WTC11 (cell line): ENCODE measurements at regions not wholly inside any gene's neighbourhood (a gene's known extent, or its start where the extent isn't known, plus 50 kb on each side); places are given as distances from the start of the nearest gene placed in this dataset.

Experiments used
- ATAC-seq: fragments of 200-7000 bp; cut with Tn5 transposase; 2 replicates; pipeline ENCODE4 v1.10.0; 2021; ENCODE audit warnings: mild to moderate bottlenecking, moderate library complexity
- CTCF ChIA-PET: fragments of 300-600 bp; sonication (Branson Sonifier 250); formaldehyde crosslinking; loops from one replicate; lab custom pipeline; 2021; ENCODE audit warnings: antibody characterized with exemption; lab: Charles Lee
- POLR2A ChIA-PET: fragments of 350-600 bp; sonication (Branson Sonifier 250); formaldehyde crosslinking; loops from one replicate; lab custom pipeline; 2021; ENCODE audit warnings: antibody characterized with exemption; lab: Charles Lee
- DNase-seq: peaks from one replicate; pipeline ENCODE4 v3.0.0; 2021; ENCODE audit warnings: low spot score
- H3K27ac Mint-ChIP-seq: 2 replicates; pipeline ENCODE4 v1.8.0; 2021; ENCODE audit warnings: mixed read lengths
- H3K27me3 Mint-ChIP-seq: 2 replicates; pipeline ENCODE4 v1.8.0; 2021; ENCODE audit warnings: low read depth, mild to moderate bottlenecking, moderate library complexity, mixed read lengths
- H3K36me3 Mint-ChIP-seq: 2 replicates; pipeline ENCODE4 v1.8.0; 2021; ENCODE audit warnings: mixed read lengths
- H3K4me1 Mint-ChIP-seq: 2 replicates; pipeline ENCODE4 v1.8.0; 2022; ENCODE audit warnings: mixed read lengths
- H3K4me3 Mint-ChIP-seq: 2 replicates; pipeline ENCODE4 v1.8.0; 2021; ENCODE audit warnings: mild to moderate bottlenecking, moderate library complexity, mixed read lengths
- H3K9me3 Mint-ChIP-seq: 2 replicates; pipeline ENCODE4 v1.8.0; 2021; ENCODE audit warnings: mixed read lengths
- ELF4 ChIP-seq: sonication (generic); formaldehyde crosslinking; IDR thresholded peaks from 2 replicates; pipeline ENCODE4 v1.8.1; 2022; ENCODE audit warnings: low read depth, mild to moderate bottlenecking, moderate library complexity, missing genetic modification reagents
- HMGA2 ChIP-seq: fragments of 250-450 bp; sonication (Bioruptor Pico); IDR thresholded peaks from 2 replicates; pipeline ENCODE4 v1.4.0; 2021; ENCODE audit warnings: mild to moderate bottlenecking, moderate library complexity
- IRF2 ChIP-seq: sonication (generic); formaldehyde crosslinking; IDR thresholded peaks from 2 replicates; pipeline ENCODE4 v1.8.0; 2022; ENCODE audit warnings: low read depth, missing genetic modification reagents, borderline replicate concordance
- NR2C2 ChIP-seq: sonication (generic); formaldehyde crosslinking; IDR thresholded peaks from 2 replicates; pipeline ENCODE4 v1.8.0; 2022; ENCODE audit warnings: mild to moderate bottlenecking, missing genetic modification reagents
- TEAD4 ChIP-seq: sonication (generic); formaldehyde crosslinking; IDR thresholded peaks from 2 replicates; pipeline ENCODE4 v1.8.0; 2022; ENCODE audit warnings: mild to moderate bottlenecking, missing genetic modification reagents
- ZNF263 ChIP-seq: sonication (generic); formaldehyde crosslinking; IDR thresholded peaks from 2 replicates; pipeline ENCODE4 v1.8.1; 2022; ENCODE audit warnings: low read depth, mild to moderate bottlenecking, moderate library complexity, missing genetic modification reagents
- ZNF317 ChIP-seq: sonication (generic); formaldehyde crosslinking; IDR thresholded peaks from 2 replicates; pipeline ENCODE4 v1.8.1; 2023; ENCODE audit warnings: low read depth, mild to moderate bottlenecking, moderate library complexity, missing genetic modification reagents, borderline replicate concordance
- TF ChIP-seq, protein P1 (sequence below): sonication (generic); formaldehyde crosslinking; IDR thresholded peaks from 2 replicates; pipeline ENCODE4 v1.8.1; 2023; ENCODE audit warnings: mild to moderate bottlenecking, missing genetic modification reagents, moderate library complexity
- TF ChIP-seq, protein P2 (sequence below): sonication (generic); formaldehyde crosslinking; IDR thresholded peaks from 2 replicates; pipeline ENCODE4 v1.8.1; 2022; ENCODE audit warnings: low read depth, mild to moderate bottlenecking, moderate library complexity, missing genetic modification reagents, borderline replicate concordance
- TF ChIP-seq, protein P3 (sequence below): sonication (generic); formaldehyde crosslinking; IDR thresholded peaks from 2 replicates; pipeline ENCODE4 v1.8.0; 2022; ENCODE audit warnings: mild to moderate bottlenecking, missing genetic modification reagents
- TF ChIP-seq, protein P4 (sequence below): sonication (generic); formaldehyde crosslinking; IDR thresholded peaks from 2 replicates; pipeline ENCODE4 v1.8.0; 2023; ENCODE audit warnings: mild to moderate bottlenecking, missing genetic modification reagents
- TF ChIP-seq, protein P5 (sequence below): fragments of 200-600 bp; IDR thresholded peaks from 2 replicates; pipeline ENCODE4 v1.8.0; 2022; ENCODE audit warnings: antibody characterized with exemption

DNA sequence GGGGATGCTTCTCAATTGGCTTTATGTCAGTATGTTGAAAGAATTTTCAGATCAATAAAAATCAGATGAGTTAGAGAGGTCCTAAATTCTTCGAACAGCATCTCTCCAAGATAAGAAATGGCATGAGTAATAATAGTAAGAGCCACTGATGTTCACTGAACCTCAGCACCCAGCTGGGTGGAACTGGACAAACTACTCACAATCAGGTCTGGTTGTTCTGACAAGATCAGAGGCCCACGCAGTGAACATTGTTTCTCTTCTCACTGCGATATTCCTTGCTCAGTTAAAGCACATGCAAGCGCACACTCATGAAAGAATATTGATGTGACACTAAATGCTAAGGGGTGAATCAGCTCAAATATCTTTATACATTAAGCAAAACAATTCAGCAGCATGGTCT lies 351.0 kb upstream of the AMELY start:
- ChIA-PET CTCF (no interaction called here), POLR2A (no interaction called here)
- ATAC-seq (no peak), DNase-seq (no peak)
- TF ChIP-seq IRF2 (CRISPR knock-in tag) = no peak
- TF ChIP-seq, protein P1, sequence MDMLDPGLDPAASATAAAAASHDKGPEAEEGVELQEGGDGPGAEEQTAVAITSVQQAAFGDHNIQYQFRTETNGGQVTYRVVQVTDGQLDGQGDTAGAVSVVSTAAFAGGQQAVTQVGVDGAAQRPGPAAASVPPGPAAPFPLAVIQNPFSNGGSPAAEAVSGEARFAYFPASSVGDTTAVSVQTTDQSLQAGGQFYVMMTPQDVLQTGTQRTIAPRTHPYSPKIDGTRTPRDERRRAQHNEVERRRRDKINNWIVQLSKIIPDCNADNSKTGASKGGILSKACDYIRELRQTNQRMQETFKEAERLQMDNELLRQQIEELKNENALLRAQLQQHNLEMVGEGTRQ (CRISPR knock-in tag) = no peak
- H3K36me3 Mint-ChIP-seq = no peaks in the 10 kb centered on the region
- no peaks in the 10 kb centered on the region for H3K9me3 Mint-ChIP-seq
- H3K27ac Mint-ChIP-seq = no peak overlapping the region
- no peaks in the 10 kb centered on the region for H3K4me1 Mint-ChIP-seq
- H3K4me3 Mint-ChIP-seq = no peak overlapping the region
- H3K27me3 Mint-ChIP-seq = no peaks in the 10 kb centered on the region

DNA sequence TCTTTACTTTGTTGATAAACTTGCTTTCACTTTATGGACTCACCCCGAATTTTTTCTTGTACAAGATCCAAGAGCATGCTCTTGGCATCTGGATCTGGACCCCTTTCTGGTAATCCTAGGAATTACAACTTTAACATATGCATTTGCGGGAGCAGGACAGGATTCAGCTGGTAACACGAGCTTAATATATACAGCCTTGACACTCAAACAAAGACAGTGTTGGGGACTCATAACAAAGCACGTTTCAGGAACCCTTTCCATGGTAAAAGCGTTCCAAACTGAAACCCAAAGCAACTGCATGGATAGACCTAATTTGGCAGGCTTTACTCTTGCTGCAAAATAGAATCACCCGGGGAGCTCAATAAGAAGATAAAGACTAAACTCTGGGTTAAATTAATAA lies 349.7 kb upstream of the AMELY start:
- no peaks in the 10 kb centered on the region for H3K9me3 Mint-ChIP-seq
- no peak overlapping the region for H3K27ac Mint-ChIP-seq
- H3K36me3 Mint-ChIP-seq = no peaks in the 10 kb centered on the region
- ATAC-seq = no peak
- no peak overlapping the region for H3K4me3 Mint-ChIP-seq
- CTCF ChIA-PET = no interaction called here
- TF ChIP-seq HMGA2 (CRISPR knock-in tag) (no peak), ZNF317 (CRISPR knock-in tag) (no peak), TEAD4 (CRISPR knock-in tag) (no peak), ELF4 (no peak)
- TF ChIP-seq, protein P2, sequence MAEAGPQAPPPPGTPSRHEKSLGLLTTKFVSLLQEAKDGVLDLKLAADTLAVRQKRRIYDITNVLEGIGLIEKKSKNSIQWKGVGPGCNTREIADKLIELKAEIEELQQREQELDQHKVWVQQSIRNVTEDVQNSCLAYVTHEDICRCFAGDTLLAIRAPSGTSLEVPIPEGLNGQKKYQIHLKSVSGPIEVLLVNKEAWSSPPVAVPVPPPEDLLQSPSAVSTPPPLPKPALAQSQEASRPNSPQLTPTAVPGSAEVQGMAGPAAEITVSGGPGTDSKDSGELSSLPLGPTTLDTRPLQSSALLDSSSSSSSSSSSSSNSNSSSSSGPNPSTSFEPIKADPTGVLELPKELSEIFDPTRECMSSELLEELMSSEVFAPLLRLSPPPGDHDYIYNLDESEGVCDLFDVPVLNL (CRISPR knock-in tag) = no peak
- TF ChIP-seq, all 79 proteins: peak for 0
- no peaks in the 10 kb centered on the region for H3K4me1 Mint-ChIP-seq
- POLR2A ChIA-PET = no interaction called here
- no peak for DNase-seq
- H3K27me3 Mint-ChIP-seq = no peaks in the 10 kb centered on the region

DNA sequence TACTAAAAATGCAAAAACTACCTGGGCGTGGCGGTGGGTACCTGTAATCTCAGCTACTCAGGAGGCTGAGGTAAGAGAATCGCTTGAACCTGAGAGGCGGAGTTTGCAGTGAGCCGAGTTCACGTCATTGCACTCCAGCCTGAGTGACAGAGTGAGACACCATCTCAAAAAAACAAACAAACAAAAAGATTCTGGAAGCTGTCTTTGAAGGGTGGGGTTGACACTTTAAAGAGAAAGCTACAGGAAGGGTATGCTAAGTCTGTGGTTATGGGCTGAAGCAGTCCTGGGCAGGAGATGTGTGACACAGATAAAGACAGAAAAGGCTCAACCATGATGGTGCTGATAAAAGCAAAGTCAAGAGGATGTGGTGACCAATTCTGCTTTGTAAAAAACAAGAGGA lies 328.5 kb upstream of the AMELY start:
- no peaks in the 10 kb centered on the region for H3K4me1 Mint-ChIP-seq
- TF ChIP-seq, protein P3, sequence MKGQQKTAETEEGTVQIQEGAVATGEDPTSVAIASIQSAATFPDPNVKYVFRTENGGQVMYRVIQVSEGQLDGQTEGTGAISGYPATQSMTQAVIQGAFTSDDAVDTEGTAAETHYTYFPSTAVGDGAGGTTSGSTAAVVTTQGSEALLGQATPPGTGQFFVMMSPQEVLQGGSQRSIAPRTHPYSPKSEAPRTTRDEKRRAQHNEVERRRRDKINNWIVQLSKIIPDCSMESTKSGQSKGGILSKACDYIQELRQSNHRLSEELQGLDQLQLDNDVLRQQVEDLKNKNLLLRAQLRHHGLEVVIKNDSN (CRISPR knock-in tag) = no peak
- TF ChIP-seq, protein P4, sequence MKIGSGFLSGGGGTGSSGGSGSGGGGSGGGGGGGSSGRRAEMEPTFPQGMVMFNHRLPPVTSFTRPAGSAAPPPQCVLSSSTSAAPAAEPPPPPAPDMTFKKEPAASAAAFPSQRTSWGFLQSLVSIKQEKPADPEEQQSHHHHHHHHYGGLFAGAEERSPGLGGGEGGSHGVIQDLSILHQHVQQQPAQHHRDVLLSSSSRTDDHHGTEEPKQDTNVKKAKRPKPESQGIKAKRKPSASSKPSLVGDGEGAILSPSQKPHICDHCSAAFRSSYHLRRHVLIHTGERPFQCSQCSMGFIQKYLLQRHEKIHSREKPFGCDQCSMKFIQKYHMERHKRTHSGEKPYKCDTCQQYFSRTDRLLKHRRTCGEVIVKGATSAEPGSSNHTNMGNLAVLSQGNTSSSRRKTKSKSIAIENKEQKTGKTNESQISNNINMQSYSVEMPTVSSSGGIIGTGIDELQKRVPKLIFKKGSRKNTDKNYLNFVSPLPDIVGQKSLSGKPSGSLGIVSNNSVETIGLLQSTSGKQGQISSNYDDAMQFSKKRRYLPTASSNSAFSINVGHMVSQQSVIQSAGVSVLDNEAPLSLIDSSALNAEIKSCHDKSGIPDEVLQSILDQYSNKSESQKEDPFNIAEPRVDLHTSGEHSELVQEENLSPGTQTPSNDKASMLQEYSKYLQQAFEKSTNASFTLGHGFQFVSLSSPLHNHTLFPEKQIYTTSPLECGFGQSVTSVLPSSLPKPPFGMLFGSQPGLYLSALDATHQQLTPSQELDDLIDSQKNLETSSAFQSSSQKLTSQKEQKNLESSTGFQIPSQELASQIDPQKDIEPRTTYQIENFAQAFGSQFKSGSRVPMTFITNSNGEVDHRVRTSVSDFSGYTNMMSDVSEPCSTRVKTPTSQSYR = no peak
- ATAC-seq (no peak), DNase-seq (no peak)
- CTCF ChIA-PET = no interaction called here
- POLR2A ChIA-PET = no interaction called here
- no peak overlapping the region for H3K27ac Mint-ChIP-seq
- H3K36me3 Mint-ChIP-seq = no peaks in the 10 kb centered on the region
- no peak overlapping the region for H3K4me3 Mint-ChIP-seq
- H3K27me3 Mint-ChIP-seq = no peaks in the 10 kb centered on the region
- no peaks in the 10 kb centered on the region for H3K9me3 Mint-ChIP-seq

DNA sequence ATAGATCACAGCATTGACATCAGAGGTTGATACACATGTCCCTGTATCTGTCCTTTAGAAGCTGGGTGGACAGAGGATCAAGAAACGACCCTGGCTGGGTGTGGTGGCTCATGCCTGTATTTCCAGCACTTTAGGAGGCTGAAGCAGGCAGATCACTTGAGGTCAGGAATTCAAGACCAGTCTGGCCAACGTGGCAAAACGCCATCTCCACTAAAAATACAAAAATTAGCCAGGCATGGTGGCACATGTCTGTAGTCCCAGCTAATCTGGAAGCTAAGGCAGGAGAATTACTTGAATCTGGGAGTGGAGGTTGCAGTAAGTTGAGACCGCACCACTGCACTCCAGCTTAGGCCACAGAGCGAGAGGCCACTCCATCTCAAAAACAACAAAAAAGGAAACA lies 300.4 kb upstream of the AMELY start:
- no peak for DNase-seq
- Mint-ChIP-seq H3K27me3 (no peaks in the 10 kb centered on the region), H3K9me3 (no peaks in the 10 kb centered on the region), H3K4me3 (no peak overlapping the region), H3K4me1 (no peaks in the 10 kb centered on the region), H3K27ac (no peak overlapping the region), H3K36me3 (no peaks in the 10 kb centered on the region)
- POLR2A ChIA-PET = no interaction called here
- TF ChIP-seq NR2C2 (no peak), ZNF263 (CRISPR knock-in tag) (no peak)
- TF ChIP-seq, protein P3 (CRISPR knock-in tag) = no peak
- TF ChIP-seq, protein P5, sequence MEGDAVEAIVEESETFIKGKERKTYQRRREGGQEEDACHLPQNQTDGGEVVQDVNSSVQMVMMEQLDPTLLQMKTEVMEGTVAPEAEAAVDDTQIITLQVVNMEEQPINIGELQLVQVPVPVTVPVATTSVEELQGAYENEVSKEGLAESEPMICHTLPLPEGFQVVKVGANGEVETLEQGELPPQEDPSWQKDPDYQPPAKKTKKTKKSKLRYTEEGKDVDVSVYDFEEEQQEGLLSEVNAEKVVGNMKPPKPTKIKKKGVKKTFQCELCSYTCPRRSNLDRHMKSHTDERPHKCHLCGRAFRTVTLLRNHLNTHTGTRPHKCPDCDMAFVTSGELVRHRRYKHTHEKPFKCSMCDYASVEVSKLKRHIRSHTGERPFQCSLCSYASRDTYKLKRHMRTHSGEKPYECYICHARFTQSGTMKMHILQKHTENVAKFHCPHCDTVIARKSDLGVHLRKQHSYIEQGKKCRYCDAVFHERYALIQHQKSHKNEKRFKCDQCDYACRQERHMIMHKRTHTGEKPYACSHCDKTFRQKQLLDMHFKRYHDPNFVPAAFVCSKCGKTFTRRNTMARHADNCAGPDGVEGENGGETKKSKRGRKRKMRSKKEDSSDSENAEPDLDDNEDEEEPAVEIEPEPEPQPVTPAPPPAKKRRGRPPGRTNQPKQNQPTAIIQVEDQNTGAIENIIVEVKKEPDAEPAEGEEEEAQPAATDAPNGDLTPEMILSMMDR = no peak
- CTCF ChIA-PET = no interaction called here
- ATAC-seq = no peak
